ENCODE measurements at regions not wholly inside any gene's neighbourhood (a gene's known extent, or its start where the extent isn't known, plus 50 kb on each side); places are given as distances from the start of the nearest gene placed in this dataset.

DNA sequence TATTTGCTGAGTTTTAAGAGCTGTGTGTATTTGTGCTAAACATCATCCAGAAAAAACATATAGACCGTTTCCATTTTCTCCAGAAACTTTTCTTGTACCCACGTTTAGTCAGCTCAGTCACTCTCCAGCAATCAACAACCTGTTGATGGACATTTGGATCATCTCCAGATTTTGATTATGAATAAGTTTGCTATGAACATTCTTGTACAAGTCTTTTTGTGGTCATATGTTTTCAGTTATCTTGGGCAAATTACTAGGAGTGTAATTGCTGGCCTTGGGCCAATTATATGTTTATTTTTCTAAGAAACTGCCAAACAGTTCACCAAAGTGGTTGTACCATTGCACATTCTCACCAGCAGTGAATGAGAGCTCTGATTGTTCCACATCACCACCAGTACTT, 221.8 kb downstream of the CENPF start:
- no peak overlapping the region for H3K4me3 Mint-ChIP-seq
- H3K4me1 Mint-ChIP-seq: no peaks in the 10 kb centered on the region
- no peak overlapping the region for H3K27ac Mint-ChIP-seq
- DNase-seq: no peak
- TF ChIP-seq, protein P1, sequence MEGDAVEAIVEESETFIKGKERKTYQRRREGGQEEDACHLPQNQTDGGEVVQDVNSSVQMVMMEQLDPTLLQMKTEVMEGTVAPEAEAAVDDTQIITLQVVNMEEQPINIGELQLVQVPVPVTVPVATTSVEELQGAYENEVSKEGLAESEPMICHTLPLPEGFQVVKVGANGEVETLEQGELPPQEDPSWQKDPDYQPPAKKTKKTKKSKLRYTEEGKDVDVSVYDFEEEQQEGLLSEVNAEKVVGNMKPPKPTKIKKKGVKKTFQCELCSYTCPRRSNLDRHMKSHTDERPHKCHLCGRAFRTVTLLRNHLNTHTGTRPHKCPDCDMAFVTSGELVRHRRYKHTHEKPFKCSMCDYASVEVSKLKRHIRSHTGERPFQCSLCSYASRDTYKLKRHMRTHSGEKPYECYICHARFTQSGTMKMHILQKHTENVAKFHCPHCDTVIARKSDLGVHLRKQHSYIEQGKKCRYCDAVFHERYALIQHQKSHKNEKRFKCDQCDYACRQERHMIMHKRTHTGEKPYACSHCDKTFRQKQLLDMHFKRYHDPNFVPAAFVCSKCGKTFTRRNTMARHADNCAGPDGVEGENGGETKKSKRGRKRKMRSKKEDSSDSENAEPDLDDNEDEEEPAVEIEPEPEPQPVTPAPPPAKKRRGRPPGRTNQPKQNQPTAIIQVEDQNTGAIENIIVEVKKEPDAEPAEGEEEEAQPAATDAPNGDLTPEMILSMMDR (IDR thresholded peaks at IDR 0.05): no peak
- peaks cover 5% of the 10 kb centered on the region for H3K36me3 Mint-ChIP-seq (ENCODE audit: low read depth)
- H3K9me3 Mint-ChIP-seq: peaks cover 27% of the 10 kb centered on the region
- no peaks in the 10 kb centered on the region for H3K27me3 Mint-ChIP-seq (ENCODE audit: low read depth, poor library complexity)

DNA sequence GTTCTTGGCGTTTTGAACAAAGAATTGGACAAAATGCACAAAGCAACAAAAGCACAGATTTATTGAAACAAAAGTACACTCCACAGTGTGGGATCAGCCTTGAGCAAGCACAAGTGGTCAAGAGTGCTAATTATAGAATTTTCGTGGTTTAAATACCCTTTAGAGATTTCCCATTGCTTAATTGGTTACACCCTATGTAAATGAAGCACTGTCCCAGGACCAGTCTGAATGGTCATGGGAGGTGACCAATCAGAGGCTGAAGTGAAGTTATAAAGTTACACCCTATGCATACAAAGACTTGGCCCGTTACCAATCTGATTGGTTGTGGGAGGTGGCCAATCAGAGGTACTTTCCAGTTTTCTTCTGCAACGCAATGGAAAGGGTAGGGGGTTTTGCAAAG, 223.6 kb downstream of the CENPF start:
- Mint-ChIP-seq H3K9me3 (peaks cover 27% of the 10 kb centered on the region), H3K4me1 (no peaks in the 10 kb centered on the region), H3K36me3 (ENCODE audit: low read depth) (peaks cover 5% of the 10 kb centered on the region), H3K4me3 (no peak overlapping the region), H3K27ac (no peak overlapping the region), H3K27me3 (ENCODE audit: low read depth, poor library complexity) (no peaks in the 10 kb centered on the region)
- TF ChIP-seq, protein P1 (IDR thresholded peaks at IDR 0.05): no peak
- DNase-seq: no peak

DNA sequence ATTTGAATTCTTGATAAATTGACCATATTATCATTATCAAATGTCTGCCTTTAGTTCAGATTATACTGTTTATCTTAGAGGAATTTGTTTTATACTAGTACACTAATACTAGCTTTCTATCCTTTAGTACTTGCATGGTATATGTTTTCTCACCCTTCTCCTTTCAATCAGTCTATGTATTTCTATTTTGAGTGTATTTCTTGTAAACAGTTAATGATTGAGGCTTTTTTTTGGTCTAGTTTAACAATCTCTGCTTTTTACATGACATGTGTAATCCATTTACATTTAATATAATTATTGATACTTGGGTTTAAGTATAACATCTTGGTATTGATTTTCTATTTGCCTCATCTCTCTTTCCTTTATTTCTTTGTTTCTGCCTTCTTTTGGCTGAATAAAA, 224.9 kb downstream of the CENPF start:
- peaks cover 5% of the 10 kb centered on the region for H3K36me3 Mint-ChIP-seq (ENCODE audit: low read depth)
- TF ChIP-seq, protein P1 (IDR thresholded peaks at IDR 0.05): no peak
- H3K4me3 Mint-ChIP-seq: no peak overlapping the region
- peaks cover 21% of the 10 kb centered on the region for H3K9me3 Mint-ChIP-seq
- H3K27me3 Mint-ChIP-seq (ENCODE audit: low read depth, poor library complexity): peaks cover 4% of the 10 kb centered on the region
- DNase-seq: no peak
- no peak overlapping the region for H3K27ac Mint-ChIP-seq
- no peaks in the 10 kb centered on the region for H3K4me1 Mint-ChIP-seq

GRCh38 chr1:214830941-214831340, 227.9 kb downstream of the CENPF start:
- no peak for DNase-seq
- Mint-ChIP-seq H3K4me3 (no peak overlapping the region), H3K27ac (no peak overlapping the region), H3K36me3 (ENCODE audit: low read depth) (no peaks in the 10 kb centered on the region), H3K4me1 (peaks cover 12% of the 10 kb centered on the region), H3K27me3 (ENCODE audit: low read depth, poor library complexity) (peaks cover 4% of the 10 kb centered on the region), H3K9me3 (peaks cover 13% of the 10 kb centered on the region)
- TF ChIP-seq, protein P1 (IDR thresholded peaks at IDR 0.05): no peak

DNA sequence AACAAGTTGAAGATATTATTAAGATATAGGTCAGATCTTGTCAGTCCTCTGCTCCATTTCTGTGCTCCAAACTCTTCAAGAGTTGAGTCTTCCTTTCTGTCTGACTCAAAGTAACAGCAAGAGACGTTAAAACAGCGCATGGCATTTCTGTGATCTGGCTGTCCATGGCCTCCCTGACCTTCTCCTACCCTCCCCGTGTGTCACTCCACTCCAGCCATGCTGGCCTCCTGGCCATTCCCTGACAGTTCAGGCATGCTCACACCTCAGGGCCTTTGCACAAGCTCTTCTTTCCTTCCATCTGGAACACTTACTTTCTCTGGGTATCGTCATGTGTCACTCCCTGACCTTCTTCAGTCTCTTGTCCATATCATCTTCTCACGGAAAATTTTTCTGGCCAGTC, 229.0 kb downstream of the CENPF start:
- H3K27me3 Mint-ChIP-seq (ENCODE audit: low read depth, poor library complexity): peaks cover 4% of the 10 kb centered on the region

GRCh38 chr1:214833178-214833756, 230.3 kb downstream of the CENPF start:
- no peaks in the 10 kb centered on the region for H3K36me3 Mint-ChIP-seq (ENCODE audit: low read depth)
- TF ChIP-seq, protein P1 (IDR thresholded peaks at IDR 0.05): no peak
- no peak overlapping the region for H3K27ac Mint-ChIP-seq
- H3K4me1 Mint-ChIP-seq: peaks cover 22% of the 10 kb centered on the region
- H3K9me3 Mint-ChIP-seq: peaks cover 5% of the 10 kb centered on the region
- H3K4me3 Mint-ChIP-seq: no peak overlapping the region
- H3K27me3 Mint-ChIP-seq (ENCODE audit: low read depth, poor library complexity): peaks cover 4% of the 10 kb centered on the region
- no peak for DNase-seq

More for the DNA sequence above, 229.0 kb downstream of the CENPF start:
- Mint-ChIP-seq H3K4me1 (peaks cover 14% of the 10 kb centered on the region), H3K27ac (no peak overlapping the region), H3K4me3 (no peak overlapping the region), H3K36me3 (ENCODE audit: low read depth) (no peaks in the 10 kb centered on the region), H3K9me3 (peaks cover 13% of the 10 kb centered on the region)
- TF ChIP-seq, protein P1 (IDR thresholded peaks at IDR 0.05): no peak
- DNase-seq: no peak
